ENCODE measurements at regions not wholly inside any gene's neighbourhood (a gene's known extent, or its start where the extent isn't known, plus 50 kb on each side); places are given as distances from the start of the nearest gene placed in this dataset.

DNA sequence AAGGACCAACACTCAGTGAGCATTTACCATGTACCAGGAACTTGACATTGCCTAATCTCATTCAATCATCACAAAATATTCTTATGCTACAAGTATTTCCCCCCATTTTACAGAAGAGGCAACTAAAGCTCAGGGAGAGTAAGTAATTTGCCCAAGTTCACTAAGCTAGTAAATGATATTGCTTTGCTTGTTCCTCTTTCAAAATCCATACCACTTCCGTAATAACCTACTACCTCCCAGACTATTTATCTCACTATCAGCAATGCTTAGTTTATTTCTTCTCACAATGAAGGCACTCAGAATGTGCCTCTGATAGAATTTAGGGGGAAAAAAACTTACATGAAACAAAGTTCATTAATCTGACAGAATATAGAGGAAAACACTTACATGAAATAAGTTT lies 1070.9 kb upstream of the FANCL start (continued):
- TF ChIP-seq, protein P1, sequence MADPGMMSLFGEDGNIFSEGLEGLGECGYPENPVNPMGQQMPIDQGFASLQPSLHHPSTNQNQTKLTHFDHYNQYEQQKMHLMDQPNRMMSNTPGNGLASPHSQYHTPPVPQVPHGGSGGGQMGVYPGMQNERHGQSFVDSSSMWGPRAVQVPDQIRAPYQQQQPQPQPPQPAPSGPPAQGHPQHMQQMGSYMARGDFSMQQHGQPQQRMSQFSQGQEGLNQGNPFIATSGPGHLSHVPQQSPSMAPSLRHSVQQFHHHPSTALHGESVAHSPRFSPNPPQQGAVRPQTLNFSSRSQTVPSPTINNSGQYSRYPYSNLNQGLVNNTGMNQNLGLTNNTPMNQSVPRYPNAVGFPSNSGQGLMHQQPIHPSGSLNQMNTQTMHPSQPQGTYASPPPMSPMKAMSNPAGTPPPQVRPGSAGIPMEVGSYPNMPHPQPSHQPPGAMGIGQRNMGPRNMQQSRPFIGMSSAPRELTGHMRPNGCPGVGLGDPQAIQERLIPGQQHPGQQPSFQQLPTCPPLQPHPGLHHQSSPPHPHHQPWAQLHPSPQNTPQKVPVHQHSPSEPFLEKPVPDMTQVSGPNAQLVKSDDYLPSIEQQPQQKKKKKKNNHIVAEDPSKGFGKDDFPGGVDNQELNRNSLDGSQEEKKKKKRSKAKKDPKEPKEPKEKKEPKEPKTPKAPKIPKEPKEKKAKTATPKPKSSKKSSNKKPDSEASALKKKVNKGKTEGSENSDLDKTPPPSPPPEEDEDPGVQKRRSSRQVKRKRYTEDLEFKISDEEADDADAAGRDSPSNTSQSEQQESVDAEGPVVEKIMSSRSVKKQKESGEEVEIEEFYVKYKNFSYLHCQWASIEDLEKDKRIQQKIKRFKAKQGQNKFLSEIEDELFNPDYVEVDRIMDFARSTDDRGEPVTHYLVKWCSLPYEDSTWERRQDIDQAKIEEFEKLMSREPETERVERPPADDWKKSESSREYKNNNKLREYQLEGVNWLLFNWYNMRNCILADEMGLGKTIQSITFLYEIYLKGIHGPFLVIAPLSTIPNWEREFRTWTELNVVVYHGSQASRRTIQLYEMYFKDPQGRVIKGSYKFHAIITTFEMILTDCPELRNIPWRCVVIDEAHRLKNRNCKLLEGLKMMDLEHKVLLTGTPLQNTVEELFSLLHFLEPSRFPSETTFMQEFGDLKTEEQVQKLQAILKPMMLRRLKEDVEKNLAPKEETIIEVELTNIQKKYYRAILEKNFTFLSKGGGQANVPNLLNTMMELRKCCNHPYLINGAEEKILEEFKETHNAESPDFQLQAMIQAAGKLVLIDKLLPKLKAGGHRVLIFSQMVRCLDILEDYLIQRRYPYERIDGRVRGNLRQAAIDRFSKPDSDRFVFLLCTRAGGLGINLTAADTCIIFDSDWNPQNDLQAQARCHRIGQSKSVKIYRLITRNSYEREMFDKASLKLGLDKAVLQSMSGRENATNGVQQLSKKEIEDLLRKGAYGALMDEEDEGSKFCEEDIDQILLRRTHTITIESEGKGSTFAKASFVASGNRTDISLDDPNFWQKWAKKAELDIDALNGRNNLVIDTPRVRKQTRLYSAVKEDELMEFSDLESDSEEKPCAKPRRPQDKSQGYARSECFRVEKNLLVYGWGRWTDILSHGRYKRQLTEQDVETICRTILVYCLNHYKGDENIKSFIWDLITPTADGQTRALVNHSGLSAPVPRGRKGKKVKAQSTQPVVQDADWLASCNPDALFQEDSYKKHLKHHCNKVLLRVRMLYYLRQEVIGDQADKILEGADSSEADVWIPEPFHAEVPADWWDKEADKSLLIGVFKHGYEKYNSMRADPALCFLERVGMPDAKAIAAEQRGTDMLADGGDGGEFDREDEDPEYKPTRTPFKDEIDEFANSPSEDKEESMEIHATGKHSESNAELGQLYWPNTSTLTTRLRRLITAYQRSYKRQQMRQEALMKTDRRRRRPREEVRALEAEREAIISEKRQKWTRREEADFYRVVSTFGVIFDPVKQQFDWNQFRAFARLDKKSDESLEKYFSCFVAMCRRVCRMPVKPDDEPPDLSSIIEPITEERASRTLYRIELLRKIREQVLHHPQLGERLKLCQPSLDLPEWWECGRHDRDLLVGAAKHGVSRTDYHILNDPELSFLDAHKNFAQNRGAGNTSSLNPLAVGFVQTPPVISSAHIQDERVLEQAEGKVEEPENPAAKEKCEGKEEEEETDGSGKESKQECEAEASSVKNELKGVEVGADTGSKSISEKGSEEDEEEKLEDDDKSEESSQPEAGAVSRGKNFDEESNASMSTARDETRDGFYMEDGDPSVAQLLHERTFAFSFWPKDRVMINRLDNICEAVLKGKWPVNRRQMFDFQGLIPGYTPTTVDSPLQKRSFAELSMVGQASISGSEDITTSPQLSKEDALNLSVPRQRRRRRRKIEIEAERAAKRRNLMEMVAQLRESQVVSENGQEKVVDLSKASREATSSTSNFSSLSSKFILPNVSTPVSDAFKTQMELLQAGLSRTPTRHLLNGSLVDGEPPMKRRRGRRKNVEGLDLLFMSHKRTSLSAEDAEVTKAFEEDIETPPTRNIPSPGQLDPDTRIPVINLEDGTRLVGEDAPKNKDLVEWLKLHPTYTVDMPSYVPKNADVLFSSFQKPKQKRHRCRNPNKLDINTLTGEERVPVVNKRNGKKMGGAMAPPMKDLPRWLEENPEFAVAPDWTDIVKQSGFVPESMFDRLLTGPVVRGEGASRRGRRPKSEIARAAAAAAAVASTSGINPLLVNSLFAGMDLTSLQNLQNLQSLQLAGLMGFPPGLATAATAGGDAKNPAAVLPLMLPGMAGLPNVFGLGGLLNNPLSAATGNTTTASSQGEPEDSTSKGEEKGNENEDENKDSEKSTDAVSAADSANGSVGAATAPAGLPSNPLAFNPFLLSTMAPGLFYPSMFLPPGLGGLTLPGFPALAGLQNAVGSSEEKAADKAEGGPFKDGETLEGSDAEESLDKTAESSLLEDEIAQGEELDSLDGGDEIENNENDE (IDR thresholded peaks at IDR 0.05; ENCODE audit: insufficient replicate concordance, low read length) = no peak
- TF ChIP-seq SUZ12 (IDR thresholded peaks at IDR 0.05; ENCODE audit: low read length) = no peak
- TF ChIP-seq SP4 (IDR thresholded peaks at IDR 0.05; ENCODE audit: low read length) = no peak
- no peak for TF ChIP-seq CHD2 (IDR thresholded peaks at IDR 0.05; ENCODE audit: low read length)
- TF ChIP-seq YY1 (IDR thresholded peaks at IDR 0.05; ENCODE audit: low read depth, low read length) = no peak
- TF ChIP-seq RAD21 (IDR thresholded peaks at IDR 0.05 in 1 of 2, conservative IDR thresholded peaks at IDR 0.05 in 1 of 2; ENCODE audit: low read depth in 2 of 2, low read length in 2 of 2) = no peak
- TF ChIP-seq CHD1 (IDR thresholded peaks at IDR 0.05; ENCODE audit: low read depth, low read length) = no peak
- TF ChIP-seq BRCA1 (IDR thresholded peaks at IDR 0.05; ENCODE audit: low read depth, low read length) = no peak
- TF ChIP-seq SIRT6 (IDR thresholded peaks at IDR 0.05; ENCODE audit: low read length) = no peak
- no peak for TF ChIP-seq EZH2 (IDR thresholded peaks at IDR 0.05; ENCODE audit: low read depth, low read length, severe bottlenecking)
- no peak for TF ChIP-seq RBBP5 (IDR thresholded peaks at IDR 0.05; ENCODE audit: borderline replicate concordance, low read depth, low read length)
